DOHH2 (cell line): ENCODE measurements at regions not wholly inside any gene's neighbourhood (a gene's known extent, or its start where the extent isn't known, plus 50 kb on each side); places are given as distances from the start of the nearest gene placed in this dataset.
"Not testable (repeated sequence)": the region's sequence is repeated elsewhere in the genome, so short reads cannot be mapped to it uniquely, and the experiment has no call there.

ENCODE experiments used
- H3F3A ChIP-seq: fragments of 200-600 bp; sonication (generic), shearing (Covaris generic); 2 replicates; pipeline ENCODE4 v1.6.0; 2016; ENCODE audit warnings: antibody characterized with exemption, mild to moderate bottlenecking; ENCODE audit not compliant: control insufficient read depth, insufficient read depth
- H3K27ac ChIP-seq: fragments of 200-600 bp; sonication (generic); 2 replicates; pipeline ENCODE4 v1.5.1; 2014; ENCODE audit warnings: low read depth, mild to moderate bottlenecking, low read length, moderate library complexity
- H3K27me3 ChIP-seq: fragments of 200-600 bp; sonication (generic); 2 replicates; pipeline ENCODE4 v1.6.1; 2014; ENCODE audit warnings: mild to moderate bottlenecking, low read length, mixed read lengths; ENCODE audit not compliant: control insufficient read depth
- H3K36me3 ChIP-seq: fragments of 200-600 bp; sonication (generic); 2 replicates; pipeline ENCODE4 v1.6.1; 2014; ENCODE audit warnings: mild to moderate bottlenecking, low read length, moderate library complexity, mixed read lengths; ENCODE audit not compliant: control insufficient read depth
- H3K4me1 ChIP-seq: fragments of 200-600 bp; sonication (generic); 2 replicates; pipeline ENCODE4 v1.6.1; 2014; ENCODE audit warnings: mild to moderate bottlenecking, low read length, mixed read lengths; ENCODE audit not compliant: control insufficient read depth
- H3K4me2 ChIP-seq: fragments of 200-600 bp; sonication (generic); 2 replicates; pipeline ENCODE4 v1.6.0; 2014; ENCODE audit warnings: mild to moderate bottlenecking, low read length, moderate library complexity
- H3K4me3 ChIP-seq: fragments of 200-600 bp; sonication (generic); 2 replicates; pipeline ENCODE4 v1.5.1; 2014; ENCODE audit warnings: mild to moderate bottlenecking, low read length, mixed read lengths
- H3K79me2 ChIP-seq: fragments of 200-600 bp; sonication (generic); 2 replicates; pipeline ENCODE4 v1.6.1; 2014; ENCODE audit warnings: mild to moderate bottlenecking, low read length, mixed read lengths; ENCODE audit not compliant: control insufficient read depth
- H3K9me2 ChIP-seq: fragments of 200-600 bp; sonication (generic); replicated peaks from 2 replicates; pipeline ENCODE4 v1.6.1; 2014; ENCODE audit warnings: mild to moderate bottlenecking, low read length, mixed read lengths; ENCODE audit not compliant: control insufficient read depth
- H3K9me3 ChIP-seq: fragments of 200-600 bp; sonication (generic); 2 replicates; pipeline ENCODE4 v1.6.1; 2014; ENCODE audit warnings: antibody characterized with exemption, low read length, mixed read lengths; ENCODE audit not compliant: control insufficient read depth, insufficient read depth
- H4K20me1 ChIP-seq: fragments of 200-600 bp; sonication (generic); 2 replicates; pipeline ENCODE4 v1.6.0; 2014; ENCODE audit warnings: low read depth, mild to moderate bottlenecking, antibody characterized with exemption, low read length, moderate library complexity; ENCODE audit not compliant: control insufficient read depth, insufficient read depth
- EZH2phosphoT487 ChIP-seq: fragments of 200-600 bp; sonication (generic); IDR thresholded peaks from 2 replicates; pipeline ENCODE4 v1.6.1; 2017; ENCODE audit warnings: borderline replicate concordance, mild to moderate bottlenecking, antibody characterized with exemption, low read length, moderate library complexity, mixed read lengths
- TF ChIP-seq, protein P1 (sequence below): fragments of 200-600 bp; sonication (generic); IDR thresholded peaks from one replicate; pipeline ENCODE4 v1.5.1; 2014; ENCODE audit warnings: antibody characterized with exemption, mild to moderate bottlenecking, low read depth, low read length; ENCODE audit not compliant: poor library complexity, severe bottlenecking

- Histone ChIP-seq H3K36me3 (no peaks in the 10 kb centered on the region), H3K9me2 (no peaks in the 10 kb centered on the region), H4K20me1 (no peaks in the 10 kb centered on the region), H3K4me2 (no peak overlapping the region), H3K27ac (no peak overlapping the region), H3K9me3 (no peaks in the 10 kb centered on the region), H3F3A (no peaks in the 10 kb centered on the region), H3K4me3 (no peak overlapping the region), H3K4me1 (no peaks in the 10 kb centered on the region), H3K27me3 (no peaks in the 10 kb centered on the region), H3K79me2 (no peaks in the 10 kb centered on the region)
- TF ChIP-seq, protein P1, sequence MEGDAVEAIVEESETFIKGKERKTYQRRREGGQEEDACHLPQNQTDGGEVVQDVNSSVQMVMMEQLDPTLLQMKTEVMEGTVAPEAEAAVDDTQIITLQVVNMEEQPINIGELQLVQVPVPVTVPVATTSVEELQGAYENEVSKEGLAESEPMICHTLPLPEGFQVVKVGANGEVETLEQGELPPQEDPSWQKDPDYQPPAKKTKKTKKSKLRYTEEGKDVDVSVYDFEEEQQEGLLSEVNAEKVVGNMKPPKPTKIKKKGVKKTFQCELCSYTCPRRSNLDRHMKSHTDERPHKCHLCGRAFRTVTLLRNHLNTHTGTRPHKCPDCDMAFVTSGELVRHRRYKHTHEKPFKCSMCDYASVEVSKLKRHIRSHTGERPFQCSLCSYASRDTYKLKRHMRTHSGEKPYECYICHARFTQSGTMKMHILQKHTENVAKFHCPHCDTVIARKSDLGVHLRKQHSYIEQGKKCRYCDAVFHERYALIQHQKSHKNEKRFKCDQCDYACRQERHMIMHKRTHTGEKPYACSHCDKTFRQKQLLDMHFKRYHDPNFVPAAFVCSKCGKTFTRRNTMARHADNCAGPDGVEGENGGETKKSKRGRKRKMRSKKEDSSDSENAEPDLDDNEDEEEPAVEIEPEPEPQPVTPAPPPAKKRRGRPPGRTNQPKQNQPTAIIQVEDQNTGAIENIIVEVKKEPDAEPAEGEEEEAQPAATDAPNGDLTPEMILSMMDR = no peak
- no peak for TF ChIP-seq EZH2phosphoT487
These were observed 329.5 kb upstream of the ZFP42 start for GRCh38 chr4:187666034-187666433.

DNA sequence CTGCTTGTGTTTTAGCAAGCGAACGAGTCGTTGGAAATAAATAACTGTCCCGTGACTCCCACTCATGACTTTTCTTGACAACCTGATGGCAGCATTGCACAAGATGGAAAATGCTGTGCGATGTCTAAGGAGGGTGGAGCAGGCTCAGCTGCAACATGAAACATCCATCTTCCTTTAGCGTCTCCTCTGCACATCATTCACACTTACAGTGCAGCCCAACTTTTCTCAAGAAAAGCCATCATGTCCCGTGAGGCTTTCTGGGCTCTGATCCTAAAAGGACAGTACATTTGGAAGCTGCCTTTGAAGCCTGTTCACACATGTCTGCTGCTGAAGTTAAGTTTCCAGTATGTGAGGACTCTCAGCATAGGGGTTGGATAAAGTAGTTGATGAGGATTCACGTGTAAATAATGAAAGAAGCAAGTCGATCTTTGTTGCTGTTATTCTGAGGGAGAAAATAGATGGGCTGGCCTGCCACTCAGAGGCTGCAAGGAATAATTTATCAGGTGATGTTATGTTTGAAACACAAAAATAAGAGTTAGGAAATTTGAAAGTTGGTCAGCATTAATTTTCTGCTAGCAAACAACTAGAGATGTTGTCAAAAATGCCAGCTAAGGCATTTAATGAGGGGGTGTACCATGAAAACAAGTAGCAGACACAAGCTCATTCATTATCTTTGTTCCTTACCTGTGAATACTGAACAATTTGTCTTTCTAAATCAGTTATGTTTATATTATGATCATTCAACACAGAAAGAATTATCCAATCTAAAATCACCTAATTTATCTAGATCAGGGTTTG is 328.7 kb upstream of the ZFP42 start:
- no peaks in the 10 kb centered on the region for H4K20me1 ChIP-seq
- no peak overlapping the region for H3K4me3 ChIP-seq
- H3K27me3 ChIP-seq = no peaks in the 10 kb centered on the region
- no peaks in the 10 kb centered on the region for H3K9me3 ChIP-seq
- no peaks in the 10 kb centered on the region for H3F3A ChIP-seq
- H3K79me2 ChIP-seq = no peaks in the 10 kb centered on the region
- no peak for TF ChIP-seq EZH2phosphoT487
- TF ChIP-seq, protein P1 = no peak
- no peaks in the 10 kb centered on the region for H3K9me2 ChIP-seq
- no peak overlapping the region for H3K27ac ChIP-seq
- H3K36me3 ChIP-seq = no peaks in the 10 kb centered on the region
- H3K4me1 ChIP-seq = no peaks in the 10 kb centered on the region
- H3K4me2 ChIP-seq = no peak overlapping the region

GRCh38 chr4:187668526-187669082 is 327.0 kb upstream of the ZFP42 start:
- TF ChIP-seq EZH2phosphoT487 = no peak
- TF ChIP-seq, protein P1 = no peak
- no peaks in the 10 kb centered on the region for H3K9me2 ChIP-seq
- no peaks in the 10 kb centered on the region for H3K79me2 ChIP-seq
- H4K20me1 ChIP-seq = no peaks in the 10 kb centered on the region
- no peak overlapping the region for H3K4me2 ChIP-seq
- H3F3A ChIP-seq = no peaks in the 10 kb centered on the region
- no peak overlapping the region for H3K4me3 ChIP-seq
- H3K27me3 ChIP-seq = no peaks in the 10 kb centered on the region
- H3K9me3 ChIP-seq = no peaks in the 10 kb centered on the region
- no peak overlapping the region for H3K27ac ChIP-seq
- no peaks in the 10 kb centered on the region for H3K36me3 ChIP-seq
- no peaks in the 10 kb centered on the region for H3K4me1 ChIP-seq

- not testable (repeated sequence) for H3K9me2 ChIP-seq, H3K27me3 ChIP-seq, H3K36me3 ChIP-seq, H3K4me2 ChIP-seq, H3K4me3 ChIP-seq, H3K9me3 ChIP-seq, H4K20me1 ChIP-seq, H3K27ac ChIP-seq, H3F3A ChIP-seq, H3K4me1 ChIP-seq, H3K79me2 ChIP-seq
These were observed 324.1 kb upstream of the ZFP42 start for GRCh38 chr4:187671521-187671920.

GRCh38 chr4:187671958-187672357 is 323.6 kb upstream of the ZFP42 start:
- not testable (repeated sequence) for H3K36me3 ChIP-seq, H3K27me3 ChIP-seq, H3K9me2 ChIP-seq, H3K4me2 ChIP-seq, H3K27ac ChIP-seq, H3K4me3 ChIP-seq, H3K79me2 ChIP-seq, H3K9me3 ChIP-seq, H3F3A ChIP-seq, H3K4me1 ChIP-seq, H4K20me1 ChIP-seq
